Neural crest cell (in vitro differentiated cells): ENCODE measurements at regions not wholly inside any gene's neighbourhood (a gene's known extent, or its start where the extent isn't known, plus 50 kb on each side); places are given as distances from the start of the nearest gene placed in this dataset.

Experiments used
- DNase-seq: peaks from one replicate; pipeline ENCODE4 v3.0.0; 2021; ENCODE audit warnings: low read depth, mixed read lengths, low spot score
- H3K27ac Mint-ChIP-seq: one replicate; pipeline ENCODE4 v1.8.0; 2021; ENCODE audit warnings: mild to moderate bottlenecking, mixed read lengths; ENCODE audit not compliant: unreplicated experiment
- H3K27me3 Mint-ChIP-seq: 2 replicates; pipeline ENCODE4 v1.8.0; 2021; ENCODE audit warnings: low read depth, mild to moderate bottlenecking, mixed read lengths
- H3K36me3 Mint-ChIP-seq: 2 replicates; pipeline ENCODE4 v1.8.0; 2021; ENCODE audit warnings: low read depth, mild to moderate bottlenecking, mixed read lengths
- H3K4me1 Mint-ChIP-seq: 2 replicates; pipeline ENCODE4 v1.8.0; 2021; ENCODE audit warnings: mixed read lengths
- H3K4me3 Mint-ChIP-seq: one replicate; pipeline ENCODE4 v1.8.0; 2021; ENCODE audit warnings: mild to moderate bottlenecking, mixed read lengths
- H3K9me3 Mint-ChIP-seq: 2 replicates; pipeline ENCODE4 v1.8.0; 2021; ENCODE audit warnings: mixed read lengths
- CTCF ChIP-seq: fragments of 200-600 bp; sonication (generic); conservative IDR thresholded peaks from 2 replicates; pipeline ENCODE4 v1.5.0; 2021; ENCODE audit warnings: antibody characterized with exemption, mild to moderate bottlenecking

- Mint-ChIP-seq H3K9me3 (peaks cover 2% of the 10 kb centered on the region), H3K27me3 (no peaks in the 10 kb centered on the region), H3K4me1 (peaks cover 6% of the 10 kb centered on the region), H3K4me3 (no peak overlapping the region), H3K27ac (no peak overlapping the region), H3K36me3 (no peaks in the 10 kb centered on the region)
- no peak for TF ChIP-seq CTCF
- no peak for DNase-seq
These were observed 490.9 kb upstream of the RGMB start for GRCh38 chr5:98282521-98282920.

- Mint-ChIP-seq H3K4me3 (no peak overlapping the region), H3K27me3 (no peaks in the 10 kb centered on the region), H3K36me3 (no peaks in the 10 kb centered on the region), H3K9me3 (peaks cover 7% of the 10 kb centered on the region), H3K4me1 (peaks cover 8% of the 10 kb centered on the region), H3K27ac (no peak overlapping the region)
- DNase-seq = no peak
- TF ChIP-seq CTCF = no peak
These were observed 481.0 kb upstream of the RGMB start for GRCh38 chr5:98292496-98292895.

GRCh38 chr5:98296426-98296825, 477.0 kb upstream of the RGMB start:
- no peak for DNase-seq
- Mint-ChIP-seq H3K9me3 (peaks cover 11% of the 10 kb centered on the region), H3K27me3 (no peaks in the 10 kb centered on the region), H3K4me3 (no peak overlapping the region), H3K27ac (no peak overlapping the region), H3K4me1 (peaks cover 24% of the 10 kb centered on the region), H3K36me3 (no peaks in the 10 kb centered on the region)
- no peak for TF ChIP-seq CTCF

- no peak for TF ChIP-seq CTCF
- Mint-ChIP-seq H3K27ac (peak overlapping the region; percentile 59), H3K9me3 (peaks cover 7% of the 10 kb centered on the region), H3K4me3 (no peak overlapping the region), H3K4me1 (peaks cover 29% of the 10 kb centered on the region), H3K27me3 (no peaks in the 10 kb centered on the region), H3K36me3 (no peaks in the 10 kb centered on the region)
- DNase-seq = no peak
These were observed 474.0 kb upstream of the RGMB start for GRCh38 chr5:98299435-98299834.

- H3K9me3 Mint-ChIP-seq = peaks cover 6% of the 10 kb centered on the region
- H3K4me3 Mint-ChIP-seq = peak overlapping the region; percentile 47
- H3K27me3 Mint-ChIP-seq = no peaks in the 10 kb centered on the region
- H3K27ac Mint-ChIP-seq = peak overlapping the region; percentile 58
- no peak for TF ChIP-seq CTCF
- peaks cover 24% of the 10 kb centered on the region for H3K4me1 Mint-ChIP-seq
- DNase-seq = peak; percentile 4
- H3K36me3 Mint-ChIP-seq = no peaks in the 10 kb centered on the region
These were observed 471.9 kb upstream of the RGMB start for GRCh38 chr5:98301547-98301946.

- Mint-ChIP-seq H3K27me3 (no peaks in the 10 kb centered on the region), H3K27ac (no peak overlapping the region), H3K4me3 (no peak overlapping the region), H3K4me1 (peaks cover 23% of the 10 kb centered on the region), H3K9me3 (peaks cover 2% of the 10 kb centered on the region), H3K36me3 (no peaks in the 10 kb centered on the region)
- TF ChIP-seq CTCF = no peak
- DNase-seq = no peak
These were observed 465.7 kb upstream of the RGMB start for GRCh38 chr5:98307811-98308210.
